GM18858 (cell line): ENCODE measurements at regions not wholly inside any gene's neighbourhood (a gene's known extent, or its start where the extent isn't known, plus 50 kb on each side); places are given as distances from the start of the nearest gene placed in this dataset.

Source experiments
- ATAC-seq: cut with Tn5 transposase; IDR thresholded peaks from one replicate; pipeline ENCODE4 v1.9.1; 2021; ENCODE audit not compliant: unreplicated experiment

DNA sequence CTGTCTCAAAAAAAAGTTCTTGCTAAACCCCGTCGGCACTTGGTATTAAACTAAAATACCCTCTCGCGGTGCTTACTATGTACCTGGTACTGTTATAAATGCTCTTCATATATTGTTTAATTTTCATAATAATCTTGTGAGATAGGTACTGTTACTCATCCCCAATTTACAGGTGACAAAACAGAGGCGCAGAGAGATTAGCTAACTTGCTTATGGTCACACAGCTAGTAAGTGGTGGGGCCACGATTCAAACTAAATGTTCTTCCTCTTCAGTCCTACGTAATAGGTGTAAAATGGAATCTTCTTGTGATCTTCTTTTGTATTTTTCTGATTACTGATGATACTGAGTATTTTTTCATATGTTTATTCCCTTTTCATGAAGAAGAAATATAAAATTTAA is 51.3 kb downstream of the TET3 start:
- ATAC-seq, result no peak

DNA sequence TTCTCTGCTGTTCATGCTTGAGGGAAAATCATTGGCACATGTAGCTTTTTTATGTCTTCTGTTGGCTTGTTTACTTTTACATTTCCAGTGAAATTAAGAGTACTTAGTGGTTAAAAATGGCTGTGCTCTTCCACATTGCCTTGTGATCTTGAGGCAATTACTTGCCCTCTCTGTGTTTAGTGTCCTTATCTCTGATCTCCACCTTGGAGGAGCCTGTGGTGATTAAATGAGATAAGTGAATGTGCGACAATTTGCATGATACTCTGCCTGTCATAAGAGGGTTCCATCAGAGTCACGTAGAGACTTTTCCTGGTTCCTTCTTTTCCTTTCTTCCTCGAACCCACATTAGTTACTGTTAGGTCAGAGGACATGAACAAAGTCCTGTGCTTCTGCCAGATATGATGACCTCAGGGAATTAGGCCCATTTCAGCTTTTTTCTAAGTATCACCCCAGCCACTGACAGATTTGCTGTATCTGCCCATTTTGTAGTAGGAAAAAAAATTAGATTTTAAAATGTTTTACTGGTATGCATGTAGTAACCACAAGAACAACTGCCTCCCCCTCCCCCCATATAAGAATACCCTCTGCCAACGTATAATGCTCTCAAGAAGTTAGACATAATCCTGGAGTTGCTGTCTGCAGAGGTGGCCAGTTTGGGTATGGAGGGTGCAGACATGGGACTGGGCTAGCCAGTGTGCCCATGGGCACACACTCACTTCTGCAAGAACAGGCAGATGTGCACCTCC is 51.9 kb downstream of the TET3 start:
- ATAC-seq, result no peak

DNA sequence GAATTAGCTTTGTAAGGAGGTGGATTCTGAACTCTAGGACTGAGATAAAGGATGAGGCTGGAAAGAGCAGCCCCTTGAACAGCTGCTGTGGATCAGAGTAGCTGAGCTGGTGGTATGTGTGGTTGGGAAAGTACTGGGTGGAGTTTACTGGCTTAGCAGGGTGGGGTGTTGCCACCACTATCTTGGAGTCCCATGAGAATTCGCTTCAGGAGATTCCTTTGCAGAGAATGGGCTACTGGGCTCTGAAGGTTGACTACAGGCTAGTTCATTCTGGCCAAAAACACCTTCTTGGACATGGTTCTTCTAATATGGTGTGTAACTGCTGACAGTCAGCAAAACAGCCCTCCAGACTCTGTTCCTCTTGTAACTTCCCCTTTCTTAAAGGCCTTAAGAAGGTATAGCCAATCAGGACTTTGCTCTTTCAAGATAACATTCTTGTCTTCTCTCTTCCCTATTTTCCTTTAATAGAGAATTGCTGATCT is 52.7 kb downstream of the TET3 start:
- peak; percentile 35 for ATAC-seq

DNA sequence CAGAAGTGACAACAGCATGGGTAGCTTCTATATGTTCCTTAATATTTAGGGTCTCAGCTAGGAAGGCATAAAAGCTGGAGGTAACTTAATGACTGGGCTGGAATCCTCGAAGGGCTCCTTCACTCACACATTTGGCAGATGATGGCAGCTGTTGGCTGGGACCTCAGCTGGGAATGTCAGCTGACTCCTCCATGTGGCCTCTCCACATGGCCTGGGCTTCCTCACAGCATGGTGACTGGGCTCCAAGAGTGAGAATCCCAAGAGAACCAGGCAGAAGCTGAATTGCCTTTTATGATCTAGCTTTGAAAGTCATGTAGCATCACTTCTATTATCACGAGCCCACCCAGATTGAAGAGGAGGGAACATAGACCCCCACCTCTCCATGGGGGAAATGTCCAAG is 54.9 kb downstream of the TET3 start:
- no peak for ATAC-seq

DNA sequence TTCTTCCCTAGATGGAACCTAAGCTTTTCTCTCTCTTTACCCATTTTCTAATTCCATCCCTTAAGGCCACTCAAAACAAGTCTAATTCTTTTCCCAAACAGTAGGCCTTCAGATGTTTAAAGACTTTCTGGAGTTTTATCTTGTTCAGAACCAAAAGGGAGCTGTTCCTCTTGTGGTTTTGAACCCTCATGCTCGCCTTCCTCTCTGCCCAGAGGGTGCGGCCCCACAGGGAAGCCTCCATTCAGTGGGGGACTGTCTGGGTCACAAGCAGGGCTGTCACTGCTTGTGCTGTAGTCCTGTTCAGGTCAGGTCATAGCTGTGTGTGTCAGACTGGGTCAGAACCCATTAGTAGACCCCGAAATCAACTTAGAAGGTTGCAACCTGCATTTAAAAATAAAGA is 56.5 kb downstream of the TET3 start:
- ATAC-seq, result no peak

DNA sequence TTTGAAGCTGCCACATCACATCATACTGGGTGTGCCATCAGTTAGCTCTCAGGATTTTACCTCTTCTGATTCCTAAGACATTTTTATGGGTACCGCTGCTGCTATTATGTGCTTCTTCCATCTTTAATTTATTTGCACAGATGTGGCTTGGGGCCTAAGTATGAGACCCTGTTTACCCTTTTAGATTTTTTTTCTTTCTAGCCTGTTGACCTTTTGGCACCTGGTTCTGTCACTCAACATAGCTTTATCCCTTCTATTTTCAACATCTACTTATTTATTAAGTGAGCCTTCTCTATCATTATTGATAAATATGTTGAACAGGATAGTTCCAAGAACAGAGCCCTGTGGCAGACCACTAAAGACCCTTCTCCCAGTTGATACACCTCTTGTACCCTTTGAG is 57.0 kb downstream of the TET3 start:
- ATAC-seq, result no peak

DNA sequence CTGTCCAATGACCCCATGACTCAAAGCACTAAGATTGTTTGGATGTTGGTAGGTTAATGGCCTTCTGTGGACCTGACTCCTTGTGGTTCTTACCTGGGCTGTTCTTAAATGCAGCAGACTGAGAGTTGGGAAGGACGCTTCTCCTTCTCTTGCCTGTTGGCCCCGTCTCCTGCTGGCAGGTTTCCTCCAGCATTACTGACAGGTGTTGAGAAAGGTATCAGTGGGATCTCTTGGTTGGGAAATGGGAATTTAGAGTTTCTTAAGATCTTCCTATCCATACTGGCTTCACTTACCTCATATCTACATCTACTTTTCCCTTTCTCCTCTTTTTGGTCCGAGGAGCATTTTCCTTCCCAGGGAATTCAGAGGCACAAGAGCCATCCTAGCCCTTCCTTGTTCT is 57.9 kb downstream of the TET3 start:
- ATAC-seq, result no peak

DNA sequence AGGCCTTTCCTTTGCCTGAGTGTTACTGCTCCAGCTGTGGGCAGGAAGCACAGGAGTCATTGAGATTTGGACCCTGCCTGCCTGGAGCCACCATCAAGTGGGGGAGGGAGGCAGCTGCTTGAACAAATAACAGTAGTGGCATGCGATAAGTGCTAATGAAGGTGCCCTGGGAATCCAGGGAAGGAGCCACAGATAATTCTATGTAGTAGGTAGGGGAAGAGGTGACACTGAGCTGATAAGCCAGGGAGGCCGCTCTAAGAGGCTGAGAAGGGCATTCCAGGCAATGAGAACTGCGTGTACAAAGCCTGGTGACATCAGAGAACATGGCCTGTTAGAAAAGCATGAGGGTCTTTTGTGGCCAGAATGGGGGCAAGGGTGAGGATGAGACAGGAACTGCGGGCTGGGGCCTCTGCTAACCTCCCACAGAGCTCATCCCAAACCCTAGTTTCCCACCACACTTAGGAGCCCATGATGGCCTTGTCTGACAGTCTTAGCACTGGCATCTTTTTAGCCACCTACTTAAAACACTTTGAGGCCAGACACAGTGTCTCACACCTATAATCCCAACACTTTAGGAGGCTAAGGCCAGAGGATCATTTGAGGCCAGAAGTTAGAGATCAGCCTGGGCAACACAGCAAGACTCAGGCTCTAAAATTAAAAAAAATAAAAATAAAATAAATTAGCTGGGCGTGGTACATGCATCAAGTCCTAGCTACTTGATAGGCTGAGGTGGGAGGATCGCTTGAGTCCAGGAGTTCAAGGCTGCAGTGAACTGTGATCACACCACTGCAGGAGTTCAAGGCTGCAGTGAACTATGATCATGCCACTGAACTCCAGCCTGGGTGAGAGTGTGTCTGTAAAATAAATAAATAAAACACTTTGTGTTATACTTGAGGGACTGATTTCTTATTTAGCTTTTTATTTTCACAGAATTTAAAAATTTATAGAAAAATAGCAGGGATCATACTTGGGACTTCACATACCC is 58.9 kb downstream of the TET3 start:
- no peak for ATAC-seq

DNA sequence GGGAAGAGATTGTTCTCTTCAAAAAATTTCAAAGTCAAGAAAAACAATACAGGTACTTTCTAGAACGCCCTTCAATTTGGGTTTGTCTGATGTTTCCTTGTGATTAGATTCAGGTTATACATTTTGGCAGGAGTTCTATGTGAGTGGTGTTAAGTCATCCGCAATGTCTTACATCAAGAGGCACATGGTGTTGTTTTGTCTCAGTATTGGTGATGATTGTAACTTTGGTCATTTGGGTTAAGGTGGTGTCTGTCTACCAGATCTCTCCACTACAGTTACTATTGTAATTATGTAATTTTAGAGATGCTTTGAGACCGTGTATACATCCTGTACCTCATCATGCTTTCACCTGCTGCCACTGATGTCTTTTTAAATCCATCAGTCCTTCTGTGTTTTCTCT is 60.3 kb downstream of the TET3 start:
- no peak for ATAC-seq

DNA sequence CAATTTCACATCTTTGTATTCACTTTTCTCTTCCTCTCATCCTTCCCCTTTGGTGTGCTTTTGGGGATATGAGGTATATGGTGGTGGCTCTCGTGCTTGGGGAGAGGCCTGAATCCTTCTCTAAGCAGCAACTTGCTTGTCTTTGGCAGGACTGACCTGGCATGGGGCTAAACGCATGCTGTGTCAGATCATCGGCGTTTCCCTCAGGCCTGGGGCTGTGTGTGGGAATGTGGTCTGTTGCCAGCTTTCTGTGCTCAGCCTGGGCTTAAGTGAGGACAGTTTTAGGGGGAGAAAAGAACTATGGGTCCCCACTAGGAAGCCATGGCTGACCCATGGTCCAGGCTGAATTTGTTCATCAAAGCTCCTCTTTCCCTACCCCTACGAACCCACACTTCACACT is 60.7 kb downstream of the TET3 start:
- no peak for ATAC-seq

DNA sequence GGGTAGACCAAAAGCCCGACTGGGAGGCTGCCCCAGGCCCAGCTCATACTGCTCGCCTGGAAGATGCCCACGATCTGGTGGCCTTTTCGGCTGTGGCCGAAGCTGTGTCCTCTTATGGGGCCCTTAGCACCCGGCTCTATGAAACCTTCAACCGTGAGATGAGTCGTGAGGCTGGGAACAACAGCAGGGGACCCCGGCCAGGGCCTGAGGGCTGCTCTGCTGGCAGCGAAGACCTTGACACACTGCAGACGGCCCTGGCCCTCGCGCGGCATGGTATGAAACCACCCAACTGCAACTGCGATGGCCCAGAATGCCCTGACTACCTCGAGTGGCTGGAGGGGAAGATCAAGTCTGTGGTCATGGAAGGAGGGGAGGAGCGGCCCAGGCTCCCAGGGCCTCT is 61.7 kb downstream of the TET3 start:
- no peak for ATAC-seq

DNA sequence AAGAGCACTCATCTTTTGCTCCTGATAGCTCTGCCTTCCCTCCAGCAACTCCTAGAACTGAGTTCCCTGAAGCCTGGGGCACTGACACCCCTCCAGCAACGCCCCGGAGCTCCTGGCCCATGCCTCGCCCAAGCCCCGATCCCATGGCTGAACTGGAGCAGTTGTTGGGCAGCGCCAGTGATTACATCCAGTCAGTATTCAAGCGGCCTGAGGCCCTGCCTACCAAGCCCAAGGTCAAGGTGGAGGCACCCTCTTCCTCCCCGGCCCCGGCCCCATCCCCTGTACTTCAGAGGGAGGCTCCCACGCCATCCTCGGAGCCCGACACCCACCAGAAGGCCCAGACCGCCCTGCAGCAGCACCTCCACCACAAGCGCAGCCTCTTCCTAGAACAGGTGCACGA is 62.4 kb downstream of the TET3 start:
- no peak for ATAC-seq

DNA sequence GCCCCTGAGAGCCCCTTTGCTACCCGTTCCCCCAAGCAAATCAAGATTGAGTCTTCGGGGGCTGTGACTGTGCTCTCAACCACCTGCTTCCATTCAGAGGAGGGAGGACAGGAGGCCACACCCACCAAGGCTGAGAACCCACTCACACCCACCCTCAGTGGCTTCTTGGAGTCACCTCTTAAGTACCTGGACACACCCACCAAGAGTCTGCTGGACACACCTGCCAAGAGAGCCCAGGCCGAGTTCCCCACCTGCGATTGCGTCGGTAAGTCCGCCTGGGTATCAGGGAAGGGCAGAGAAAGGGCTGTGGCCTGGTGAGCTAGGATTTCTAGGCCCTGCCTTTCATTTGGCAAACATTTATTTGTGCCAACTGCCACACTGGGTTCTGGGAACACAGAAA is 63.4 kb downstream of the TET3 start:
- no peak for ATAC-seq

DNA sequence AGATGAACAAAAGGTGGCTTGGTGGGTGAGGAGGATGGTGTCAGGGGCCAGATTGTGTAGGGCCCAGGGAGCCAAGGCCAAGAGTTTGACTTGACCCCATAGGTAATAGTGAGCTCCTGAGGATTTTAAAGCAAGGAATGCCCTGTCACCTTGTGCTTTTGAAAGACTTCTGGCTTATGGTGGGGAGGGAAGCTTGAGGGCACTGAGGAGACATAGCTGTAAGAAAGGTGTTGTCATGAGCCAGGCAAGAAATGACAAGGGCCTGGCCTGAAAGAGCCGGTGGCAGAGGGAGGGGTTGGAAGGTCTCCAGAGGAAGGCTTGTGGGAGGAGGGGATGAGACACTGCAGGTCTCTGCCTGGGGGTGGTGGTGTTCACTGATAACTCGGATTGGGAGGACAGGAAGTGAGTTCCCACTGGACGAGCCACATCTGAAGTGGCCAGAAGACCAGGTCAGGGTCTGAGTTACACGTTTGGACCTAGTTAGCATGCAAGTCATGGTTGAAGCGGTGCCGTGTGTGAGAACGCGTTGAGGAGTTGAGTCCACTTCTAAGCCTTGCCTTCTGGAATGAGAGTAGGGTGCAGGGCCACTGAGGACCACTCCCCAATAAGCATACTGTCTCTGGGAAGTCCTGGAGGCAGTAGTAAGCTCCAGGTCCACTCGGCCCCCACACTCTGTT is 64.3 kb downstream of the TET3 start:
- no peak for ATAC-seq

DNA sequence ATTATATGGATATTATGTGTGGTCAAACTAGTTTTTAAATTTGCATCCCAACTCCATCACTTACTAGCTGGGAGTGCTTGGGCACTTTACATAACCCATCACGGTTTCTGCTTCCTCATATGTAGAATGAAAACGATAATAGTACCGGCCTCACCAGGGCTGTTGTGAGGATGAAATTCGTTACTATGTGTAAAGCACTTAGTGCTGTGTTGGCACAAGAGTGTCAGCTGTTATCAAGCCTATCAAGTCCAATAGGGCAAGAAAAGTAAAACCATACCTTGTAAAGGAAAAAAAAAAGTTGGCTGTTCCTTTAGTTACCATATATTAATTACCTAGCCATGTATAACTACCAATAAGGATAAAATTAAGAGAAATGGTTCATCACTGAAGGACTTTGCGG is 65.4 kb downstream of the TET3 start:
- ATAC-seq, result no peak

DNA sequence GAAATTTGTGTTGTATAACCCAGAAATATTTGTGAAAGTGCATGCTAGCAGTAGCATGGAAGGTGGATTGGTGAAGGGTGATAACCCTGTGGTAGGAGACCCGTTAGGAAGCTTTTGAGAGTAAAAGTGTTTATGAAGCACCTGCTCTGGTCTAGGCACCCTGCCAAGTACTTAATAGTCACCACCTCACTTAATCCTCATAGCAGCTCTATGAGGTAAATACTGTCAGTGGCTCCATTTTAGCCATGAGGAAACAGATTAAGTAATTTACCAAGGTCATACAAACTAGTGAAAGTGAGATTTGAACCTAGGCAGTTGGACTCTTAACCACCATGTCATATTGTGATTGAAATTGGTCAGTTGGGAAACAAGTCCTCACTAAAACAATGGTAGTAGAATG is 66.8 kb downstream of the TET3 start:
- no peak for ATAC-seq

DNA sequence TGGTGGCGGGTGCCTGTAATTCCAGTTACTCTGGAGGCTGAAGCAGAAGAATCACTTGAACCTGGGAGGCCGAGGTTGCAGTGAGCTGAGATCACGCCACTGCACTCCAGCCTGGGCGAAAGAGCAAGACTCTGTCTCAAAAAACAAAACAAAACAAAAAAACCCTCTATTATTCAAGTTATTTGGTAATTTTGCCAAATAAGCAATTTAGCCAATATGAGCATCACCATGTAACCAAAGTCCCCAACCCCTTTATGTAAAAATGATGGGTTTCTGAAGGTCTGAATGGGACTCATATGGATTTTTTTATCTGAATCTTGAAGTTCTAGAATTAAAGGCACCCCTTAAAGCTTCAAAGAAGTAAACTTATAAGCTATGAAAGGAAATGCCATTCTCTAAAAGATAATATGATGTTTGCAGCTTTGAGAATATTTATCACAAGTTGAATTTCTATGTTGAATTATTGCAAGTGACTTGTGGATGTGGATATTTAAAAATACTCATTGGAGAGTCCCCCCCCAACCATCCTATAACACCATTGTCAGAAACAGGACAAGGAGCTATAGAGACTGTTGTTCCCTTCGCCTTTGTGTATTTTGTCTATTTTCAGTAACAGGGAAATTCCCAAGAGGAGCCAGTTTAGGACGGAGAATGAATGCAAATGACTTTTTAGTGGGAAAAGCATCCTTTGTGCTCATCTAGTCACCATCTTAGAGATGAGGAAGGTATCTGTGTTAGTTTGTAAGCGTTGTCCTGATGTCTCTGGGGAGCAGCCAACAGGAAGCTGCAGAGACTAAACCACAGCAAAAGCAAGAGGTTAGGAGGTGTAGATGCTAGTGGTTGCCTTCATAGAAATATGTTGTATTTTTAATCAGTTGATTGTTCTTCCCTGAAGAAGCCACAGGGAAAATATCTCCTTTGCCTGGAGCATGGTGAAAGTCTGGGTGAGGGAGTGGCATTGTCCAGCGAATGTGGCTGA is 68.3 kb downstream of the TET3 start:
- ATAC-seq, result no peak

DNA sequence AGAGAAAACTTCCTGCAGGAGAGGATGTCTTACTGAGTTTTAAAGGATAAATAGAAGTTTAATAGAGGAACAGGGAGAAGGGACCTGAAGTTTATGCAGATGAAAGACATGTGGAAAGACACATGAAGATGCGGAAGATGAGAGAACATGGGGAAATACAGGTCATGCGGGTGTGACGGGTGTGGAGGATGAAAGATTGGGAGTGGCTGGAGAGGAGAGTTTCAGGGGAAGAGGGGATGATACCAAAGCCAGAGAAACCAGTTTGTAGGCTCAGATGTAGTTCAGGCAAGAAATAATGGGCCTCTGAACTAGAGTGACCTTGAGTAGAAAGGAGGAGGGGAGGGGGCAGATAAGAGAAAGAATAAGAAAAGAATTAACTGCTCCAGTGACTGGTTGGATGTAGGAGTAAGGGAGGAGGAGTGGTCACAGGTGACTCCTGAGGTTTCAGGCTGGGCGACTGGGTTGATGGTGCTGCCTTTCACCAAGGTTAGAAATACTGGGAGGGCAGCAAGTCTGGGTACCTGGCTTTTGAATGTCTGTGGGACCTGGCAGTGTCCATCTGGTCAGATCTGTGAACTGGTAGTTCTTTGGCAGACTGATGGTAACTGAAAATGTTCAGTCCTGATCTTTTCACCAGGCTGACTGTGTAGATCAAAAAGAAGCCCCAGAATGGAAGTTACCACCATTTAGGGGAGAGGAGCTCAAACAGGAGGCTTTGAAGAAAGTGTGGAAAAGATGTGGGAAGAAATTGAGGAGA is 69.4 kb downstream of the TET3 start:
- no peak for ATAC-seq

DNA sequence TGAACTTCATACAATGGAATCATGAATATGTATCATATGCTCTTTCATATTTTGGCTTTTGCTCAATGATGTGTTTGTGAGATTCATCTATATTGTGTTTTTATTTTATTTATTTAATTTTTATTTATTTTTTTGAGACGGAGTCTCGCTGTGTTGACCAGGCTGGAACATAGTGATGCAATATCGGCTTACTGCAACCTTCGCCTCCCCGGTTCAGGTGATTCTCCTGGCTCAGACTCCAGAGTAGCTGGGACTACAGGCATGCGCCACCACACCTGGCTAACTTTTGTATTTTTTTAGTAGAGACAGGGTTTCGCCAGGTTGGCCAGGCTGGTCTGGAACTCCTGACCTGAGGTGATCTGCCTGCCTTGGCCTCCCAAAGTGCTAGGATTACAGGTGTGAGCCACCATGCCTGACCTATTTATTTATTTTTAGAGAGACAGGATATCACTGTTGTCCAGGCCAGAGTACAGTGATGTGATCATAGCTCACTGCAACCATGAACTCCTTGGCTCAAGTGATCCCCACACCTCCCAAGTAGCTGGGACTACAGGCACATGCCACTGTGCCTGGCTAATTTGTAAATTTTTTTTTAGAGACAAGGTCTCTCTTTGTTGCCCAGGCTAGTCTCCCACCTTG is 74.5 kb downstream of the TET3 start:
- no peak for ATAC-seq
